ENCODE measurements at regions not wholly inside any gene's neighbourhood (a gene's known extent, or its start where the extent isn't known, plus 50 kb on each side); places are given as distances from the start of the nearest gene placed in this dataset.

GRCh38 chr3:115340586-115340985, 193.5 kb upstream of the ZBTB20 start:
- no peak overlapping the region for H3K4me3 ChIP-seq (replicated peaks; ENCODE audit: low read depth, low read length)
- no peak for TF ChIP-seq CTCF (IDR thresholded peaks at IDR 0.05; ENCODE audit: low read depth, low read length, missing control alignments)
- no peak for DNase-seq (ENCODE audit: extremely low read depth, low read depth)

- no peak overlapping the region for H3K4me3 ChIP-seq (replicated peaks; ENCODE audit: low read depth, low read length)
- no peak for TF ChIP-seq CTCF (IDR thresholded peaks at IDR 0.05; ENCODE audit: low read depth, low read length, missing control alignments)
- DNase-seq (ENCODE audit: extremely low read depth, low read depth) = peak; percentile 60
These were observed 194.1 kb upstream of the ZBTB20 start for GRCh38 chr3:115341208-115341607.

GRCh38 chr3:115347737-115348136, 200.6 kb upstream of the ZBTB20 start:
- no peak for TF ChIP-seq CTCF (IDR thresholded peaks at IDR 0.05; ENCODE audit: low read depth, low read length, missing control alignments)
- H3K4me3 ChIP-seq (replicated peaks; ENCODE audit: low read depth, low read length) = no peak overlapping the region
- no peak for DNase-seq (ENCODE audit: extremely low read depth, low read depth)

- TF ChIP-seq CTCF (IDR thresholded peaks at IDR 0.05; ENCODE audit: low read depth, low read length, missing control alignments) = no peak
- no peak for DNase-seq (ENCODE audit: extremely low read depth, low read depth)
These were observed 201.3 kb upstream of the ZBTB20 start for GRCh38 chr3:115348412-115348811.

GRCh38 chr3:115348951-115349745, 202.1 kb upstream of the ZBTB20 start:
- TF ChIP-seq CTCF (IDR thresholded peaks at IDR 0.05; ENCODE audit: low read depth, low read length, missing control alignments) = no peak
- no peak overlapping the region for H3K4me3 ChIP-seq (replicated peaks; ENCODE audit: low read depth, low read length)
- no peak for DNase-seq (ENCODE audit: extremely low read depth, low read depth)

More at GRCh38 chr3:115348412-115348811, 201.3 kb upstream of the ZBTB20 start:
- H3K4me3 ChIP-seq (replicated peaks; ENCODE audit: low read depth, low read length) = no peak overlapping the region

GRCh38 chr3:115350606-115351005, 203.5 kb upstream of the ZBTB20 start:
- H3K4me3 ChIP-seq (replicated peaks; ENCODE audit: low read depth, low read length) = no peak overlapping the region
- no peak for TF ChIP-seq CTCF (IDR thresholded peaks at IDR 0.05; ENCODE audit: low read depth, low read length, missing control alignments)
- DNase-seq (ENCODE audit: extremely low read depth, low read depth) = no peak
